ENCODE measurements at regions not wholly inside any gene's neighbourhood (a gene's known extent, or its start where the extent isn't known, plus 50 kb on each side); places are given as distances from the start of the nearest gene placed in this dataset.

DNA sequence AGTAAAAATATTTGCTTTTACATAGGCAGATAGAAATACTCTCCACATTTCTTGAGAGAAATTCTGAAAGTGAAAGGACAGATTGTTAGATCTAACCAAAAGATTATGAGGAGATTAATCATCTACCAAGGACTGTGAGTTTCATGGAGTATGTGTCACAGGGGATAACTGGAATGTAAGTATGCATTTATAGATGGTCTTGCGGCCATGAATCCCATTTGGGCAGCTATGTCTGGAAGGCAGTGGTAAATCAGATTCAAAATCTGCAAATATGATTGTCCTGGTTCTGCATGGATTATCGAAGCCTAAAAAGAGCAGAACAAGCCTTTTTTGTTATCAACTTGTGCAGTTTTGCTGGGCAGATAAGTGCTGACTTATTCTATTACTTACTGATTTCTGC is 293.8 kb downstream of the RFPL4B start:
- TF ChIP-seq, protein P1, sequence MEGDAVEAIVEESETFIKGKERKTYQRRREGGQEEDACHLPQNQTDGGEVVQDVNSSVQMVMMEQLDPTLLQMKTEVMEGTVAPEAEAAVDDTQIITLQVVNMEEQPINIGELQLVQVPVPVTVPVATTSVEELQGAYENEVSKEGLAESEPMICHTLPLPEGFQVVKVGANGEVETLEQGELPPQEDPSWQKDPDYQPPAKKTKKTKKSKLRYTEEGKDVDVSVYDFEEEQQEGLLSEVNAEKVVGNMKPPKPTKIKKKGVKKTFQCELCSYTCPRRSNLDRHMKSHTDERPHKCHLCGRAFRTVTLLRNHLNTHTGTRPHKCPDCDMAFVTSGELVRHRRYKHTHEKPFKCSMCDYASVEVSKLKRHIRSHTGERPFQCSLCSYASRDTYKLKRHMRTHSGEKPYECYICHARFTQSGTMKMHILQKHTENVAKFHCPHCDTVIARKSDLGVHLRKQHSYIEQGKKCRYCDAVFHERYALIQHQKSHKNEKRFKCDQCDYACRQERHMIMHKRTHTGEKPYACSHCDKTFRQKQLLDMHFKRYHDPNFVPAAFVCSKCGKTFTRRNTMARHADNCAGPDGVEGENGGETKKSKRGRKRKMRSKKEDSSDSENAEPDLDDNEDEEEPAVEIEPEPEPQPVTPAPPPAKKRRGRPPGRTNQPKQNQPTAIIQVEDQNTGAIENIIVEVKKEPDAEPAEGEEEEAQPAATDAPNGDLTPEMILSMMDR (IDR thresholded peaks at IDR 0.05) = no peak
- no peak for TF ChIP-seq POLR2AphosphoS5 (IDR thresholded peaks at IDR 0.05)
